Gastrocnemius medialis (tissue), 4 donors: ENCODE measurements at regions not wholly inside any gene's neighbourhood (a gene's known extent, or its start where the extent isn't known, plus 50 kb on each side); places are given as distances from the start of the nearest gene placed in this dataset.

Source experiments
- ATAC-seq, 2 donors: fragments of 150-250 bp; one replicate each; pipeline ENCODE4 v1.9.1; 2016
- DNase-seq, 2 donors: peaks; one replicate each; pipeline ENCODE4 v3.0.0-alpha.2; 2019
- H3K27ac ChIP-seq, 4 donors: fragments of 200-600 bp; sonication (generic); 1 replicate in 1 of 4; 2 replicates in 3 of 4; pipeline ENCODE4 v1.5.1; 2016 to 2018; ENCODE audit warnings: mild to moderate bottlenecking in 2 of 4, moderate library complexity in 1 of 4
- H3K27me3 ChIP-seq, 3 donors: fragments of 200-600 bp; sonication (generic) in 2 of 3; 1 replicate in 1 of 3; 2 replicates in 2 of 3; pipeline versions ENCODE4 v1.5.1 to v1.6.0; 2016 to 2019; ENCODE audit warnings: mild to moderate bottlenecking in 1 of 3, moderate library complexity in 1 of 3
- H3K36me3 ChIP-seq, 2 donors: fragments of 200-600 bp; sonication (generic) in 1 of 2; one replicate each; pipeline ENCODE4 v1.5.1; 2017 to 2018
- H3K4me1 ChIP-seq, 2 donors: fragments of 200-600 bp; sonication (generic) in 1 of 2; one replicate each; pipeline ENCODE4 v1.5.1; 2016 to 2017; ENCODE audit warnings: mild to moderate bottlenecking in 2 of 2
- H3K4me3 ChIP-seq, 4 donors: fragments of 200-600 bp; sonication (generic) in 3 of 4; 1 replicate in 1 of 4; 2 replicates in 3 of 4; pipeline ENCODE4 v1.5.1; 2016 to 2019; ENCODE audit warnings: mild to moderate bottlenecking in 2 of 4
- H3K9me3 ChIP-seq, 3 donors: fragments of 200-600 bp; sonication (generic) in 2 of 3; 1 replicate in 1 of 3; 2 replicates in 2 of 3; pipeline ENCODE4 v1.5.1; 2016 to 2019
- CTCF ChIP-seq, 5 experiments: fragments of 450-650 bp in 3 of 5; fragments of 200-600 bp in 2 of 5; sonication (generic) in 2 of 5; IDR thresholded peaks in 4 of 5; conservative IDR thresholded peaks in 1 of 5; 1 replicate in 4 of 5; 2 replicates in 1 of 5; pipeline ENCODE4 v1.5.1; 2016 to 2019; ENCODE audit warnings: antibody characterized with exemption in 5 of 5, mild to moderate bottlenecking in 3 of 5, moderate library complexity in 3 of 5
- POLR2A ChIP-seq, 2 donors: fragments of 450-650 bp; IDR thresholded peaks; one replicate each; pipeline ENCODE4 v1.6.1; 2017; ENCODE audit warnings: antibody characterized with exemption in 2 of 2, mild to moderate bottlenecking in 2 of 2, moderate library complexity in 2 of 2
- in situ Hi-C, 4 donors: fragments of 200-750 bp; cut with MboI; loops; one replicate each; pipeline versions ENCODE4 v1.15.0 to v1.8.0; 2017; ENCODE audit warnings: low sequenced_read_pairs in 4 of 4
- intact Hi-C: fragments of 100-400 bp; cut with DNase I; formaldehyde crosslinking; loops from one replicate; pipeline ENCODE4 v1.15.1; 2023; ENCODE audit warnings: low total_unique reads

DNA sequence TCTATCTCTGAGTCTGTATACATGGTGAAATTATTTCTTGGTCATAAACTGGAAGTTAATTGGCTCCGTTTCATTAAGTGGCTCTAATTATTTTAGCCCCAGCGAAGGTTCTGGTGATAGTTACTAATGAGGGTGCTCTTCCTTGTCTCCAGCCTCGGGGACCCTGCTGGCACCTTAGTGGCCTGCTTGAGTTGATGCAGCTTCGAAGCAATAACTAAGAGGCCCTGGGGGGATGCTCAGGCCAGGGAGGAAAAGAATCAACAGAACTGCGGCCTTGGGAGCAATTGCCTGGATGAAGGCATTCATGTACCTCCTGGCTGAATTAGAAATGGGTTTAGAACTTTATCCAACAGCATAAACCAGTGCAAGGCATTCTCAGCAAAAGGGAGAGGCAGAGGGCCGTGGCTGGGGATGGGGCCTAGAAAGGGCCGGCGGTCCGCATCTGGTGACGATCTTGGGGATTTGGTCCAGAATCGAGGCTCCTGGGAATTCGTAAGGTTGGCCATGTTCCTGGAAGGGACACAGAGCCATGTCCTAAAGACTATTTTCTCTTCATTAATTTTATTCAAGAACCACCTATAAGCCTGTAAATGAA is 100.0 kb upstream of the AJAP1 start:
- TF ChIP-seq POLR2A (IDR thresholded peaks at IDR 0.05) (no peak), CTCF (IDR thresholded peaks at IDR 0.05 in 4 of 5, conservative IDR thresholded peaks at IDR 0.05 in 1 of 5) (no peak)
- DNase-seq, result no peak
- H3K27ac ChIP-seq, result no peak overlapping the region
- no peaks in the 10 kb centered on the region for H3K27me3 ChIP-seq
- ATAC-seq, result no peak
- H3K9me3 ChIP-seq, result no peaks in the 10 kb centered on the region
- H3K36me3 ChIP-seq, result no peaks in the 10 kb centered on the region
- in situ Hi-C loops (no loop called here), intact Hi-C loops (no loop called here)
- H3K4me1 ChIP-seq, result no peaks in the 10 kb centered on the region
- H3K4me3 ChIP-seq, result no peak overlapping the region

DNA sequence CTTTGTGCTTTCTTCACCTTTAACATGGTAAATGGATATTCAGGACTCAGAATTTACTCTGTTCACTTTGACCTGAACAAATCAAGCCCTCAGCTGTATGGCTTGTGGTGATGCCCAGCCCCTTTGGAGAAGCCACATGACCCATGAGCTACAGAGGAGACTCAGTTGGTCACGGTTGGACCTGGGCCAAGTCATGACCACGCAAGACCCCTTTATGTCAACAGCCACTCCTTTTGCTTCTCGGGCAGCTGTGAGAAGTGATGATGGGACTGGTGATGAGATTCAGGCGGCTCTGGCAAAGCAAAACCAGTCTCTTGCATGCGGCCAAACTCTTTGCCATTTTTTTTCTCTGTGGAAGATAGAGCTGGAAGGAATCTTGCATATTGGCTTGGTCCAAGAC is 96.5 kb upstream of the AJAP1 start:
- in situ Hi-C loops (no loop called here), intact Hi-C loops (no loop called here)
- Histone ChIP-seq H3K27me3 (no peaks in the 10 kb centered on the region), H3K4me3 (no peak overlapping the region), H3K27ac (no peak overlapping the region), H3K4me1 (no peaks in the 10 kb centered on the region), H3K9me3 (no peaks in the 10 kb centered on the region), H3K36me3 (no peaks in the 10 kb centered on the region)
- TF ChIP-seq CTCF (IDR thresholded peaks at IDR 0.05 in 4 of 5, conservative IDR thresholded peaks at IDR 0.05 in 1 of 5), result no peak
- TF ChIP-seq POLR2A (IDR thresholded peaks at IDR 0.05), result no peak
- ATAC-seq (no peak), DNase-seq (no peak)

GRCh38 chr1:4561205-4561604 is 93.2 kb upstream of the AJAP1 start:
- no peaks in the 10 kb centered on the region for H3K9me3 ChIP-seq
- intact Hi-C loops, result no loop called here
- H3K4me1 ChIP-seq, result no peaks in the 10 kb centered on the region
- ATAC-seq (no peak), DNase-seq (no peak)
- no peaks in the 10 kb centered on the region for H3K36me3 ChIP-seq
- H3K27ac ChIP-seq, result no peak overlapping the region
- no peak overlapping the region for H3K4me3 ChIP-seq
- peaks cover 0 to 5% (median 0%) of the 10 kb centered on the region in 3 donors for H3K27me3 ChIP-seq
- TF ChIP-seq POLR2A (IDR thresholded peaks at IDR 0.05) (no peak), CTCF (IDR thresholded peaks at IDR 0.05 in 4 of 5, conservative IDR thresholded peaks at IDR 0.05 in 1 of 5) (no peak)
- in situ Hi-C loops, result no loop called here

DNA sequence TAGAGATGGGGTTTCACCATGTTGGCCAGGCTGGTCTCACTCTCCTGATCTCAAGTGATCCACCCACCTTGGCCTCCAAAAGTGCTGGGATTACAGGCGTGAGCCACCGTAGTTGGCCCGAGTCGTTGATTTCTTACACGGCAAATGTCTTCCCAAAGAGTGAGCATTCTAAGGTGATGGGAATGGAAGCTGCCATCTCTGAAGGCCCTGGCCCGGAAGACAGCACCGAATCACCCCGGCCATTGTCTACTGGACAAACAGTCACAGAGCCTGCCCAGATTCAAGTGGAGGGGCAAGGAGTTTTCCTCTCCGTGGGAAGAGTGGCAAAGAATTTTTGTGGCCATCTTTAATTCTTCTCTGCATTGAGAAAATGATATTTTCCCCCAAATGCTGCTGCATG is 92.1 kb upstream of the AJAP1 start:
- in situ Hi-C loops (no loop called here), intact Hi-C loops (no loop called here)

More for the DNA sequence above, 92.1 kb upstream of the AJAP1 start:
- no peak overlapping the region for H3K4me3 ChIP-seq
- DNase-seq (no peak), ATAC-seq (no peak)
- H3K36me3 ChIP-seq, result no peaks in the 10 kb centered on the region
- no peaks in the 10 kb centered on the region for H3K9me3 ChIP-seq
- no peak overlapping the region for H3K27ac ChIP-seq
- no peak for TF ChIP-seq POLR2A (IDR thresholded peaks at IDR 0.05)
- no peak for TF ChIP-seq CTCF (IDR thresholded peaks at IDR 0.05 in 4 of 5, conservative IDR thresholded peaks at IDR 0.05 in 1 of 5)
- H3K4me1 ChIP-seq, result no peaks in the 10 kb centered on the region
- H3K27me3 ChIP-seq, result peaks cover 0 to 5% (median 0%) of the 10 kb centered on the region in 3 donors
